GM21526 (cell line): ENCODE measurements at regions not wholly inside any gene's neighbourhood (a gene's known extent, or its start where the extent isn't known, plus 50 kb on each side); places are given as distances from the start of the nearest gene placed in this dataset.
"Not testable (repeated sequence)": the region's sequence is repeated elsewhere in the genome, so short reads cannot be mapped to it uniquely, and the experiment has no call there.

Experiments used
- ATAC-seq: cut with Tn5 transposase; IDR thresholded peaks from one replicate; pipeline ENCODE4 v1.9.1; 2021; ENCODE audit warnings: moderate library complexity; ENCODE audit not compliant: unreplicated experiment, low FRiP score

GRCh38 chr13:31385540-31385939 is 185.8 kb downstream of the B3GLCT start:
- no peak for ATAC-seq

GRCh38 chr13:31394506-31394905 is 194.7 kb downstream of the B3GLCT start:
- ATAC-seq: no peak

GRCh38 chr13:31395090-31395489 is 195.3 kb downstream of the B3GLCT start:
- no peak for ATAC-seq

GRCh38 chr13:31399690-31400089 is 199.9 kb downstream of the B3GLCT start:
- ATAC-seq: no peak

- not testable (repeated sequence) for ATAC-seq
These were observed 203.9 kb downstream of the B3GLCT start for GRCh38 chr13:31403711-31404110.

- ATAC-seq: no peak
These were observed 209.2 kb downstream of the B3GLCT start for GRCh38 chr13:31408927-31409326.

GRCh38 chr13:31409678-31410356 is 210.0 kb downstream of the B3GLCT start:
- no peak for ATAC-seq

GRCh38 chr13:31413516-31413915 is 213.7 kb downstream of the B3GLCT start:
- ATAC-seq: no peak

- no peak for ATAC-seq
These were observed 216.3 kb downstream of the B3GLCT start for GRCh38 chr13:31416066-31416465.

- no peak for ATAC-seq
These were observed 218.4 kb downstream of the B3GLCT start for GRCh38 chr13:31418186-31418585.

GRCh38 chr13:31421756-31422155 is 222.0 kb downstream of the B3GLCT start:
- ATAC-seq: no peak

GRCh38 chr13:31424130-31424729 is 224.5 kb downstream of the B3GLCT start:
- peak; percentile 87 for ATAC-seq

GRCh38 chr13:31426395-31426794 is 226.6 kb downstream of the B3GLCT start:
- ATAC-seq: no peak

- ATAC-seq: no peak
These were observed 227.7 kb downstream of the B3GLCT start for GRCh38 chr13:31427151-31428100.

- no peak for ATAC-seq
These were observed 232.0 kb downstream of the B3GLCT start for GRCh38 chr13:31431722-31432137.

GRCh38 chr13:31433207-31433606 is 233.4 kb downstream of the B3GLCT start:
- no peak for ATAC-seq

GRCh38 chr13:31433746-31434145 is 234.0 kb downstream of the B3GLCT start:
- no peak for ATAC-seq

GRCh38 chr13:31434613-31435012 is 234.8 kb downstream of the B3GLCT start:
- ATAC-seq: no peak

- no peak for ATAC-seq
These were observed 235.8 kb downstream of the B3GLCT start for GRCh38 chr13:31435536-31435935.

- no peak for ATAC-seq
These were observed 236.7 kb downstream of the B3GLCT start for GRCh38 chr13:31436478-31436877.

- ATAC-seq: no peak
These were observed 238.2 kb downstream of the B3GLCT start for GRCh38 chr13:31437975-31438374.
